NCI-H748 treated with DMSO at 0.1 percent for 48 hours (cell line): ENCODE measurements at regions not wholly inside any gene's neighbourhood (a gene's known extent, or its start where the extent isn't known, plus 50 kb on each side); places are given as distances from the start of the nearest gene placed in this dataset.

Experiments
- DNase-seq: peaks from one replicate; lab custom pipeline; 2025; lab: John Stamatoyannopoulos, UW

- no peak for DNase-seq
Observed at GRCh38 chr2:125861461-125861860, 794.5 kb upstream of the GYPC start.

GRCh38 chr2:125867908-125868307, 788.0 kb upstream of the GYPC start:
- DNase-seq: no peak

GRCh38 chr2:125870264-125870663, 785.7 kb upstream of the GYPC start:
- DNase-seq: no peak

GRCh38 chr2:125870746-125871145, 785.2 kb upstream of the GYPC start:
- DNase-seq: no peak

- no peak for DNase-seq
Observed at GRCh38 chr2:125874564-125874963, 781.4 kb upstream of the GYPC start.

- DNase-seq: no peak
Observed at GRCh38 chr2:125885340-125885739, 770.6 kb upstream of the GYPC start.

GRCh38 chr2:125886153-125886552, 769.8 kb upstream of the GYPC start:
- no peak for DNase-seq

GRCh38 chr2:125901278-125901677, 754.7 kb upstream of the GYPC start:
- no peak for DNase-seq

GRCh38 chr2:125925891-125926546, 729.9 kb upstream of the GYPC start:
- no peak for DNase-seq

GRCh38 chr2:125935559-125935958, 720.4 kb upstream of the GYPC start:
- no peak for DNase-seq

- DNase-seq: no peak
Observed at GRCh38 chr2:125942585-125943424, 713.2 kb upstream of the GYPC start.

- DNase-seq: no peak
Observed at GRCh38 chr2:125959047-125959446, 696.9 kb upstream of the GYPC start.

- DNase-seq: no peak
Observed at GRCh38 chr2:125961739-125962138, 694.2 kb upstream of the GYPC start.

- DNase-seq: no peak
Observed at GRCh38 chr2:125979886-125980285, 676.1 kb upstream of the GYPC start.

GRCh38 chr2:125983364-125983763, 672.6 kb upstream of the GYPC start:
- DNase-seq: no peak

GRCh38 chr2:126029316-126029715, 626.6 kb upstream of the GYPC start:
- DNase-seq: no peak

GRCh38 chr2:126038861-126039260, 617.1 kb upstream of the GYPC start:
- DNase-seq: no peak

GRCh38 chr2:126041391-126042047, 614.4 kb upstream of the GYPC start:
- no peak for DNase-seq

- DNase-seq: no peak
Observed at GRCh38 chr2:126042089-126042488, 613.9 kb upstream of the GYPC start.

- no peak for DNase-seq
Observed at GRCh38 chr2:126048719-126049118, 607.2 kb upstream of the GYPC start.

- no peak for DNase-seq
Observed at GRCh38 chr2:126049461-126049860, 606.5 kb upstream of the GYPC start.

GRCh38 chr2:126050991-126051736, 604.8 kb upstream of the GYPC start:
- no peak for DNase-seq
